K562 (cell line): ENCODE measurements at regions not wholly inside any gene's neighbourhood (a gene's known extent, or its start where the extent isn't known, plus 50 kb on each side); places are given as distances from the start of the nearest gene placed in this dataset.

ENCODE experiments used
- ATAC-seq: fragments of 200-7000 bp; cut with Tn5 transposase; 3 replicates; pipeline ENCODE4 v1.9.1; 2020; ENCODE audit warnings: moderate library complexity
- BruUV-seq: library from RNA; stranded (reverse); fragments of 400-500 nt; replicated peaks from 2 replicates; lab custom pipeline; 2021; lab: Mats Ljungman, UMichigan
- CTCF ChIA-PET: fragments of 300-600 bp; formaldehyde crosslinking; extraction: SDS; loops from one replicate; lab custom pipeline; 2021; ENCODE audit warnings: low intra/inter-chr PET ratio; lab: Yijun Ruan, JAX
- POLR2A ChIA-PET: fragments of 300-600, 350-650 bp; sonication (Branson Sonifier 250); formaldehyde crosslinking; extraction: SDS; loops from one replicate; lab custom pipeline; 2021; ENCODE audit warnings: antibody characterized with exemption, inconsistent platforms; lab: Yijun Ruan, JAX
- DNase-seq, 4 experiments: peaks; one replicate each; pipeline versions ENCODE4 v3.0.0 to v3.0.0-alpha.2; 2011 to 2018; ENCODE audit warnings: low spot score in 3 of 4, mixed read lengths in 3 of 4; ENCODE audit errors: extremely low read depth in 1 of 4
- FAIRE-seq: peaks from 2 replicates; lab custom pipeline; 2011; peaks lifted over from hg19 to GRCh38; lab: Jason Lieb, UNC
- H2AFZ ChIP-seq: 2 replicates; pipeline ENCODE4 v1.6.0; 2011; ENCODE audit warnings: low read depth, low read length, control low read depth, inconsistent platforms
- H3K27ac ChIP-seq: fragments of 200-600 bp; 3 replicates; pipeline ENCODE4 v1.8.0; 2011; ENCODE audit warnings: low read depth, mild to moderate bottlenecking, control low read depth, inconsistent platforms, low read length, moderate library complexity, mixed read lengths; ENCODE audit errors: extremely low read depth
- H3K27me3 ChIP-seq, 2 experiments: fragments of 300-600 bp in 1 of 2; 2 replicates in 1 of 2; 3 replicates in 1 of 2; pipeline versions ENCODE4 v1.6.0 to v1.8.0; 2011; ENCODE audit warnings: inconsistent platforms in 2 of 2, low read length in 2 of 2, mild to moderate bottlenecking in 1 of 2, mixed read lengths in 1 of 2, moderate library complexity in 1 of 2; ENCODE audit not compliant: control insufficient read depth in 2 of 2, insufficient read depth in 2 of 2
- H3K36me3 ChIP-seq: fragments of 300-600 bp; 3 replicates; pipeline ENCODE4 v1.8.0; 2011; ENCODE audit warnings: mild to moderate bottlenecking, low read length, inconsistent platforms; ENCODE audit not compliant: control insufficient read depth, insufficient read depth
- H3K4me1 ChIP-seq, 2 experiments: fragments of 200-600 bp in 1 of 2; replicated peaks in 1 of 2; 2 replicates in 1 of 2; 3 replicates in 1 of 2; pipeline versions ENCODE4 v1.5.1 to v1.8.0; 2011; ENCODE audit warnings: inconsistent platforms in 2 of 2, low read length in 2 of 2, mild to moderate bottlenecking in 1 of 2, mixed read lengths in 1 of 2, moderate library complexity in 1 of 2; ENCODE audit not compliant: control insufficient read depth in 2 of 2, insufficient read depth in 2 of 2
- H3K4me2 ChIP-seq: 2 replicates; pipeline ENCODE4 v1.6.1; 2011; ENCODE audit warnings: low read length, control low read depth, inconsistent platforms, mixed read lengths; ENCODE audit not compliant: insufficient read depth
- H3K4me3 ChIP-seq: fragments of 200-600 bp; sonication (generic), shearing (Covaris generic); 2 replicates; pipeline ENCODE4 v1.5.1; 2016; ENCODE audit warnings: control low read depth, inconsistent platforms
- H3K79me2 ChIP-seq: fragments of 200-600 bp; 3 replicates; pipeline ENCODE4 v1.8.0; 2011; ENCODE audit warnings: low read length, inconsistent platforms; ENCODE audit not compliant: control insufficient read depth, insufficient read depth
- H3K9ac ChIP-seq, 2 experiments: 2 replicates each; pipeline versions ENCODE4 v1.6.0 to v1.6.1; 2011; ENCODE audit warnings: low read depth in 2 of 2, low read length in 2 of 2, control low read depth in 1 of 2, inconsistent platforms in 1 of 2, mild to moderate bottlenecking in 1 of 2, mixed read lengths in 1 of 2; ENCODE audit not compliant: insufficient read depth in 1 of 2
- H3K9me1 ChIP-seq: one replicate; pipeline ENCODE4 v1.6.0; 2011; ENCODE audit warnings: inconsistent platforms, mild to moderate bottlenecking, low read length, moderate library complexity; ENCODE audit not compliant: control insufficient read depth, insufficient read depth
- H3K9me3 ChIP-seq: replicated peaks from 2 replicates; pipeline ENCODE4 v1.5.1; 2011; ENCODE audit warnings: low read depth, low read length, inconsistent platforms; ENCODE audit not compliant: control insufficient read depth, insufficient read depth
- H4K20me1 ChIP-seq: replicated peaks from 2 replicates; pipeline ENCODE4 v1.6.1; 2011; ENCODE audit warnings: low read length, inconsistent platforms, mixed read lengths; ENCODE audit not compliant: control insufficient read depth, insufficient read depth
- ATF1 ChIP-seq, 2 experiments: fragments of 450-650 bp in 1 of 2; IDR thresholded peaks; 2 replicates each; pipeline ENCODE4 v1.6.1; 2016; ENCODE audit warnings: missing compliant biosample characterization in 1 of 2, missing genetic modification characterization in 1 of 2
- CHD4 ChIP-seq: fragments of 200-600 bp; sonication (generic); IDR thresholded peaks from 3 replicates; pipeline ENCODE4 v1.6.1; 2012; ENCODE audit warnings: low read depth, mild to moderate bottlenecking, mixed read lengths, low read length, inconsistent platforms; ENCODE audit not compliant: insufficient read depth, insufficient replicate concordance, poor library complexity, severe bottlenecking
- DIDO1 ChIP-seq: fragments of 450-650 bp; IDR thresholded peaks from 2 replicates; pipeline ENCODE4 v1.6.1; 2016; ENCODE audit warnings: low read depth, missing biosample characterization, missing genetic modification characterization
- DNMT1 ChIP-seq: fragments of 450-650 bp; IDR thresholded peaks from 2 replicates; pipeline ENCODE4 v1.6.1; 2016; ENCODE audit warnings: antibody characterized with exemption, mild to moderate bottlenecking
- HCFC1 ChIP-seq: IDR thresholded peaks from 2 replicates; pipeline ENCODE4 v1.6.1; 2012; ENCODE audit warnings: low read depth, low read length, improper control_type of control experiment
- PHF8 ChIP-seq: fragments of 200-600 bp; sonication (generic); IDR thresholded peaks from 2 replicates; pipeline ENCODE4 v1.6.1; 2012; ENCODE audit warnings: mixed run types, mild to moderate bottlenecking, inconsistent platforms, low read length, moderate library complexity, borderline replicate concordance
- POLR2AphosphoS5 ChIP-seq: IDR thresholded peaks from 2 replicates; pipeline ENCODE4 v1.6.1; 2011; ENCODE audit warnings: mild to moderate bottlenecking, low read depth, low read length, moderate library complexity; ENCODE audit not compliant: control insufficient read depth, insufficient read depth
- RERE ChIP-seq: sonication (generic); formaldehyde crosslinking; IDR thresholded peaks from 2 replicates; pipeline ENCODE4 v1.8.0; 2023; ENCODE audit warnings: missing genetic modification reagents, mild to moderate bottlenecking, borderline replicate concordance
- SMARCA5 ChIP-seq: fragments of 450-650 bp; IDR thresholded peaks from 2 replicates; pipeline ENCODE4 v1.6.1; 2016
- SMC3 ChIP-seq: conservative IDR thresholded peaks from 2 replicates; pipeline ENCODE4 v1.6.1; 2011; ENCODE audit warnings: low read depth, low read length, improper control_type of control experiment; ENCODE audit not compliant: insufficient read depth
- THRAP3 ChIP-seq: fragments of 450-650 bp; IDR thresholded peaks from 2 replicates; pipeline ENCODE4 v1.6.1; 2016; ENCODE audit warnings: mild to moderate bottlenecking, inconsistent platforms, borderline replicate concordance
- TRIM24 ChIP-seq, 2 experiments: fragments of 450-650 bp; IDR thresholded peaks; 2 replicates each; pipeline ENCODE4 v1.6.1; 2016
- ZFP91 ChIP-seq: sonication (generic); formaldehyde crosslinking; IDR thresholded peaks from 2 replicates; pipeline ENCODE4 v1.8.0; 2022; ENCODE audit warnings: mild to moderate bottlenecking, missing genetic modification reagents
- ZNF133 ChIP-seq: fragments of 250-450 bp; sonication (Bioruptor Pico); IDR thresholded peaks from 2 replicates; pipeline ENCODE4 v1.4.0; 2020; ENCODE audit warnings: mild to moderate bottlenecking
- ZNF224 ChIP-seq: sonication (generic); formaldehyde crosslinking; IDR thresholded peaks from 2 replicates; pipeline ENCODE4 v1.8.0; 2022; ENCODE audit warnings: mild to moderate bottlenecking, missing genetic modification reagents
- ZNF707 ChIP-seq: fragments of 250-450 bp; sonication (Bioruptor Pico); conservative IDR thresholded peaks from 2 replicates; pipeline ENCODE4 v1.8.0; 2022; ENCODE audit warnings: inconsistent platforms, mild to moderate bottlenecking, moderate library complexity
- WGBS: fragments of 100-300 bp; shearing (Covaris generic); methylation state at CpG from one replicate; pipeline ENCODE4 v1.1.6; 2016; ENCODE audit warnings: low coverage, mixed read lengths; ENCODE audit not compliant: insufficient coverage; ENCODE audit errors: missing lambda C conversion rate; 5-methylcytosine and 5-hydroxymethylcytosine counted together
- in situ Hi-C: fragments of 300-500 bp; cut with MboI; formaldehyde crosslinking; loops from 4 replicates; pipeline ENCODE4 v1.15.0; 2018; ENCODE audit warnings: inconsistent platforms, mixed read lengths
- intact Hi-C: fragments of 100-400 bp; cut with micrococcal nuclease; formaldehyde crosslinking; loops from 2 replicates; pipeline ENCODE4 v1.14.2; 2022

GRCh38 chr6:98467091-98467490, 367.3 kb upstream of the POU3F2 start (continued):
- TF ChIP-seq SMC3 (no peak), CHD4 (no peak)
- TF ChIP-seq, all 486 proteins: peak for 0

- intact Hi-C loops (no loop called here), in situ Hi-C loops (no loop called here)
- Histone ChIP-seq H4K20me1 (no peaks in the 10 kb centered on the region), H3K27me3 (no peaks in the 10 kb centered on the region), H3K4me3 (no peak overlapping the region), H3K4me2 (no peak overlapping the region), H3K36me3 (no peaks in the 10 kb centered on the region), H3K27ac (no peak overlapping the region), H3K9ac (no peak overlapping the region), H3K4me1 (no peaks in the 10 kb centered on the region), H3K9me3 (peaks cover 2% of the 10 kb centered on the region; the same call in 1 of the 2 replicates), H3K79me2 (no peaks in the 10 kb centered on the region), H3K9me1 (no peaks in the 10 kb centered on the region), H2AFZ (no peak overlapping the region)
- ATAC-seq, result no peak
- POLR2A ChIA-PET, result no interaction called here
- WGBS, result 0% methylated on average over 3 of the region's 3 CpGs
- no peak for DNase-seq
- no peak for FAIRE-seq
- no TSS peak for BruUV-seq
- CTCF ChIA-PET, result no interaction called here
- TF ChIP-seq DNMT1 (no peak), SMARCA5 (no peak), HCFC1 (no peak), ATF1 (CRISPR knock-in tag; IDR thresholded peaks at IDR 0.05) (no peak), ATF1 (tag; IDR thresholded peaks at IDR 0.05) (no peak), ZNF133 (CRISPR knock-in tag) (no peak), ZNF707 (no peak), DIDO1 (tag) (no peak), ZFP91 (CRISPR knock-in tag) (no peak), ZNF224 (CRISPR knock-in tag) (no peak), RERE (CRISPR knock-in tag) (no peak), PHF8 (no peak), TRIM24 (IDR thresholded peaks at IDR 0.05) (no peak), POLR2AphosphoS5 (no peak), THRAP3 (no peak)
Measured at GRCh38 chr6:98467902-98468301, 366.5 kb upstream of the POU3F2 start.
